GM19438 (cell line): ENCODE measurements at regions not wholly inside any gene's neighbourhood (a gene's known extent, or its start where the extent isn't known, plus 50 kb on each side); places are given as distances from the start of the nearest gene placed in this dataset.

Experiments used
- ATAC-seq: cut with Tn5 transposase; IDR thresholded peaks from one replicate; pipeline ENCODE4 v1.9.1; 2021; ENCODE audit warnings: low read depth; ENCODE audit not compliant: unreplicated experiment

- ATAC-seq, result no peak
Measured at GRCh38 chr3:147575391-147575790, 166.2 kb downstream of the ZIC1 start.

- no peak for ATAC-seq
Measured at GRCh38 chr3:147582642-147583041, 173.5 kb downstream of the ZIC1 start.

- no peak for ATAC-seq
Measured at GRCh38 chr3:147589016-147589415, 179.9 kb downstream of the ZIC1 start.

GRCh38 chr3:147604136-147604535, 195.0 kb downstream of the ZIC1 start:
- no peak for ATAC-seq

GRCh38 chr3:147613725-147614124, 204.6 kb downstream of the ZIC1 start:
- ATAC-seq, result no peak

GRCh38 chr3:147614210-147614609, 205.0 kb downstream of the ZIC1 start:
- ATAC-seq, result no peak

- ATAC-seq, result no peak
Measured at GRCh38 chr3:147615035-147615434, 205.9 kb downstream of the ZIC1 start.

GRCh38 chr3:147616998-147617619, 207.9 kb downstream of the ZIC1 start:
- no peak for ATAC-seq

GRCh38 chr3:147618691-147619090, 209.5 kb downstream of the ZIC1 start:
- no peak for ATAC-seq

GRCh38 chr3:147619921-147620560, 210.9 kb downstream of the ZIC1 start:
- ATAC-seq, result no peak

- ATAC-seq, result no peak
Measured at GRCh38 chr3:147620906-147621305, 211.7 kb downstream of the ZIC1 start.

- ATAC-seq, result no peak
Measured at GRCh38 chr3:147630921-147631415, 221.8 kb downstream of the ZIC1 start.

- ATAC-seq, result no peak
Measured at GRCh38 chr3:147640781-147641180, 231.6 kb downstream of the ZIC1 start.

- ATAC-seq, result no peak
Measured at GRCh38 chr3:147645761-147646160, 236.6 kb downstream of the ZIC1 start.

GRCh38 chr3:147649475-147649874, 240.3 kb downstream of the ZIC1 start:
- no peak for ATAC-seq

GRCh38 chr3:147651107-147651778, 242.1 kb downstream of the ZIC1 start:
- no peak for ATAC-seq

- no peak for ATAC-seq
Measured at GRCh38 chr3:147652651-147653366, 243.6 kb downstream of the ZIC1 start.

- no peak for ATAC-seq
Measured at GRCh38 chr3:147653367-147653923, 244.3 kb downstream of the ZIC1 start.

GRCh38 chr3:147654827-147655226, 245.7 kb downstream of the ZIC1 start:
- no peak for ATAC-seq

GRCh38 chr3:147655236-147655635, 246.1 kb downstream of the ZIC1 start:
- ATAC-seq, result no peak

GRCh38 chr3:147656023-147656422, 246.9 kb downstream of the ZIC1 start:
- no peak for ATAC-seq
